Kidney (tissue), 13 donors: ENCODE measurements at regions not wholly inside any gene's neighbourhood (a gene's known extent, or its start where the extent isn't known, plus 50 kb on each side); places are given as distances from the start of the nearest gene placed in this dataset.
A peak's percentile ranks its signal among the peaks of the same experiment; 100 is the strongest.

Source experiments
- DNase-seq, 5 donors: peaks; one replicate each; pipeline ENCODE4 v3.0.0-alpha.2; 2013 to 2020
- FAIRE-seq: peaks from 2 replicates; lab custom pipeline; 2012; peaks lifted over from hg19 to GRCh38; lab: Jason Lieb, UNC
- H3K27ac ChIP-seq, 2 donors: one replicate each; pipeline ENCODE4 v1.7.0; 2013; ENCODE audit warnings: low read depth in 2 of 2, low read length in 2 of 2, inconsistent platforms in 1 of 2
- H3K27me3 ChIP-seq: one replicate; pipeline ENCODE4 v1.7.1; 2013; ENCODE audit warnings: low read length, inconsistent platforms; ENCODE audit not compliant: control insufficient read depth, insufficient read depth
- H3K36me3 ChIP-seq, 3 donors: one replicate each; pipeline versions ENCODE4 v1.7.0 to v1.7.1; 2013; ENCODE audit warnings: low read length in 3 of 3, control low read depth in 1 of 3, inconsistent platforms in 1 of 3; ENCODE audit not compliant: insufficient read depth in 3 of 3, control insufficient read depth in 2 of 3
- H3K4me1 ChIP-seq, 3 donors: one replicate each; pipeline versions ENCODE4 v1.7.0 to v1.7.1; 2013; ENCODE audit warnings: low read length in 3 of 3, inconsistent platforms in 1 of 3, low read depth in 1 of 3; ENCODE audit not compliant: control insufficient read depth in 2 of 3, insufficient read depth in 2 of 3
- H3K4me3 ChIP-seq, 3 donors: one replicate each; pipeline versions ENCODE4 v1.7.0 to v1.8.1; 2013; ENCODE audit warnings: low read length in 3 of 3, control low read depth in 1 of 3, inconsistent platforms in 1 of 3
- H3K9ac ChIP-seq, 3 donors: one replicate each; pipeline versions ENCODE4 v1.7.0 to v1.7.1; 2013; ENCODE audit warnings: low read length in 3 of 3, control low read depth in 1 of 3, inconsistent platforms in 1 of 3
- H3K9me3 ChIP-seq, 3 donors: one replicate each; pipeline versions ENCODE4 v1.7.0 to v1.7.1; 2013; ENCODE audit warnings: low read length in 3 of 3, control low read depth in 1 of 3, inconsistent platforms in 1 of 3; ENCODE audit not compliant: control insufficient read depth in 2 of 3, insufficient read depth in 1 of 3
- intact Hi-C: fragments of 100-400 bp; cut with DNase I; formaldehyde crosslinking; loops from one replicate; pipeline ENCODE4 v1.11.1; 2022
- TF ChIP-seq, protein P1 (sequence below): IDR thresholded peaks from 3 replicates; pipeline ENCODE4 v1.5.1; 2012; ENCODE audit warnings: mild to moderate bottlenecking, moderate library complexity, borderline replicate concordance; ENCODE audit not compliant: insufficient read depth; ENCODE audit errors: extremely low read depth
- donor health status: control.
- donor health status: control.
- donor health status: control.
- donor health status: control.
- donor health status: control.
- donor health status: DM: yes; HTN: yes; CAD: no.
- donor health status: Normal renal cell carcinoma (clear cell type).

DNA sequence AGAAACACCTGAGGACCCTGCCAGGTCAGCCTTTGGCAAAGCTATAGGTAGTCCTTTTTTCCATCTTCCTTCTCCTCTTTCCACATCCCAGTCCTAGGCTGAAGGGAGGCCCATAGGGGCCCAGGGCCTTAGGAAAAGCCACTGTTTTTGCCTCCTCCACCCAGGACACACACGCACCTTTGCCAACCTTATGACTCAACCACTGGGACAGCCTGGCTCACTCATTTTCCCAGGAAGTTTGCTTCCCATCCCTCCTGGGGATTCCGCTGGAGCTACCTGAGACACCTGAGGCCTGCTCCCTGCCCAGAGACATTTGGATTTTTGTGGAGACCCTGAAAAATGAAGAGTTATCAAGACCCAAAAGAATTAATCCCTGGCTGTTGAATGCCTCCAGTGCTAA is 273.4 kb upstream of the SIX2 start:
- H3K27me3 ChIP-seq, result peaks cover 2% of the 10 kb centered on the region
- no peak for DNase-seq
- no peak for FAIRE-seq
- TF ChIP-seq, protein P1, sequence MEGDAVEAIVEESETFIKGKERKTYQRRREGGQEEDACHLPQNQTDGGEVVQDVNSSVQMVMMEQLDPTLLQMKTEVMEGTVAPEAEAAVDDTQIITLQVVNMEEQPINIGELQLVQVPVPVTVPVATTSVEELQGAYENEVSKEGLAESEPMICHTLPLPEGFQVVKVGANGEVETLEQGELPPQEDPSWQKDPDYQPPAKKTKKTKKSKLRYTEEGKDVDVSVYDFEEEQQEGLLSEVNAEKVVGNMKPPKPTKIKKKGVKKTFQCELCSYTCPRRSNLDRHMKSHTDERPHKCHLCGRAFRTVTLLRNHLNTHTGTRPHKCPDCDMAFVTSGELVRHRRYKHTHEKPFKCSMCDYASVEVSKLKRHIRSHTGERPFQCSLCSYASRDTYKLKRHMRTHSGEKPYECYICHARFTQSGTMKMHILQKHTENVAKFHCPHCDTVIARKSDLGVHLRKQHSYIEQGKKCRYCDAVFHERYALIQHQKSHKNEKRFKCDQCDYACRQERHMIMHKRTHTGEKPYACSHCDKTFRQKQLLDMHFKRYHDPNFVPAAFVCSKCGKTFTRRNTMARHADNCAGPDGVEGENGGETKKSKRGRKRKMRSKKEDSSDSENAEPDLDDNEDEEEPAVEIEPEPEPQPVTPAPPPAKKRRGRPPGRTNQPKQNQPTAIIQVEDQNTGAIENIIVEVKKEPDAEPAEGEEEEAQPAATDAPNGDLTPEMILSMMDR, result no peak
- no peak overlapping the region for H3K9ac ChIP-seq
- no peaks in the 10 kb centered on the region for H3K36me3 ChIP-seq
- no peak overlapping the region for H3K27ac ChIP-seq
- H3K4me3 ChIP-seq, result no peak overlapping the region
- intact Hi-C loops, result no loop called here
- H3K9me3 ChIP-seq, result no peaks in the 10 kb centered on the region
- H3K4me1 ChIP-seq, result no peaks in the 10 kb centered on the region

DNA sequence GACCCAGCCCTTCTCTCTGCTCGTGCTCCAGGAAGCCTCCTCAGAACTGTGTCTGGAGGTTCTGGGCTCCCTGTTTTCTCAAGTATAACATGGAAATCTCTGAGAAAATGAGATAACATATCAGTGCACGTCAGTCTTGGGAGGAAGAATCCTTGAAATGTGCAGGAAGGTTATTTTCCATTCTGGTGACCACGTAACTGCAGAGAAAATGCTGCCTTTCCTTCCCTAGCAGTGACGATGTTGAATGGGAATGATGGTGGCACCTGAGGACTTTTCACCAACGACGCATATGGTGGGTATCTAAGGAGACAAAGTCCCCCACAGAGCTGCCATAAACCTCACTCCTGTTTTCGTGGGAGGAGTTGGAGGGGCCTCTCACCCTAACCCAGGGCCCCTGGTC is 272.1 kb upstream of the SIX2 start:
- H3K4me1 ChIP-seq, result no peaks in the 10 kb centered on the region
- H3K27ac ChIP-seq, result no peak overlapping the region
- no peaks in the 10 kb centered on the region for H3K36me3 ChIP-seq
- FAIRE-seq, result no peak
- H3K9me3 ChIP-seq, result no peaks in the 10 kb centered on the region
- DNase-seq, result no peak
- peaks cover 2% of the 10 kb centered on the region for H3K27me3 ChIP-seq
- TF ChIP-seq, protein P1, result no peak
- no peak overlapping the region for H3K4me3 ChIP-seq
- no peak overlapping the region for H3K9ac ChIP-seq
- intact Hi-C loops, result no loop called here

DNA sequence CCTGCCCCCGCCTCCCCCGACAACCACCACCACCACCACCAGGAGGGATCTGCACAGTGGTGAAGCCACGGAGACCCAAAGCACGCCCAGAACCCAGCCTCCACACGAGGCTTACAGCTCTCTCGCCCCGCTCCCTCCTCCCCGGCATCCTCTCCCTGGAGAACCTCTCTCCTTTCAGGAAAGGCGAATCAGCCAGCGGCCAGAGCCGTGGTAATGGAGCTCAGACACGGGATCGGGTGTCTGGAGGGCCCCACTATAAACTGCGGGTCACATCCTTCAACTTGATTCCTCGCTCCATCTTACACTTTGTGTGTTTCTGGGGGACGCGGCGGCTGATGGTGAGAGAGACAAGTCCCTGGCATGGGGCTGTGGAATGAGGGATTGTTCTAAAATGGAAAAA is 271.5 kb upstream of the SIX2 start:
- Histone ChIP-seq H3K9ac (no peak overlapping the region), H3K27me3 (peaks cover 2% of the 10 kb centered on the region), H3K4me1 (no peaks in the 10 kb centered on the region), H3K27ac (no peak overlapping the region), H3K9me3 (no peaks in the 10 kb centered on the region), H3K4me3 (no peak overlapping the region), H3K36me3 (no peaks in the 10 kb centered on the region)
- FAIRE-seq, result no peak
- intact Hi-C loops, result no loop called here
- peak in 4 of 5 donors; percentile 87 to 89 (median 88) for DNase-seq
- TF ChIP-seq, protein P1, result no peak

DNA sequence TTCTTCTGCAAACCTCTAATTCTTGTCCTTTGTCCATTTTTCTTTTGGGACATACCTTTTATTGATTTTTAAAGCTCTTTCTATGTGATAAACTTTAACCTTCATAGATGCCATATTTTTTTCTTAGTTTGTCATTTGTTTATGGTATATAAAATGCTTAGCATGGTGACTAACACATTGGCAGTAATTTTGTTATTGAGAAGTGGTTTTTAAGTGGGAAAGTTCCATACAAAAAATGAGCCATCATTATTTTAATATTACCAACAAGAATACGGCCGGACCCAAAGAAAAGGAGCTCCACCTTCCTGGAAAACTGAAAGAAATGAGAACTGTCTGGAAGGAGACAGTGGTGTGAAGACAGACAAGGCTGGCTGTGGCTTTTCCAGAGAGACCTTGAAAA is 270.1 kb upstream of the SIX2 start:
- no peak for DNase-seq
- Histone ChIP-seq H3K9me3 (no peaks in the 10 kb centered on the region), H3K4me3 (no peak overlapping the region), H3K4me1 (peaks cover 0 to 6% (median 2%) of the 10 kb centered on the region in 3 donors), H3K9ac (no peak overlapping the region), H3K36me3 (no peaks in the 10 kb centered on the region), H3K27me3 (peaks cover 2% of the 10 kb centered on the region), H3K27ac (no peak overlapping the region)
- TF ChIP-seq, protein P1, result no peak
- intact Hi-C loops, result no loop called here
- FAIRE-seq, result no peak
